ENCODE measurements at regions not wholly inside any gene's neighbourhood (a gene's known extent, or its start where the extent isn't known, plus 50 kb on each side); places are given as distances from the start of the nearest gene placed in this dataset.

GRCh38 chr14:38073641-38074040, 134.1 kb upstream of the SSTR1 start:
- DNase-seq, result no peak

- no peak for DNase-seq
These were observed 133.6 kb upstream of the SSTR1 start for GRCh38 chr14:38074081-38074480.

- DNase-seq, result no peak
These were observed 132.9 kb upstream of the SSTR1 start for GRCh38 chr14:38074754-38075153.

DNA sequence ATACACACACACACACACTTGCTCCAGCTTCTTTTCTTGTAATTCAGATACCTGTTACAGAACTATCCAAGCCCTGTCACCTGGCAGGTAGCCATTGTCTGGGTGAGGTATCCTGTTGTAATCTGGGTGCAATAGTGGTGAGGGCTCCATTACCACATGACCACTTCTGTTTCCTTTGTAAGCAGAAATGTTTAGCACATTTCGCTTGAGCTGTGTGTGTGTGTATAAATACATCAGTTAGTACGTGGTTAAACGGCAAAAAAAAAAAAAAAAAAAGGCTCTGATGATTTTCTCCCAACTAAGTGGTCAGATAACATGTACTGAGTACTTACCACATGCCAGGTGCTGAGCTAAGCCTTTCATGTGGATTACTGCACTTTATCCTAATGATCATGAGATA, 129.3 kb upstream of the SSTR1 start:
- no peak for DNase-seq

DNA sequence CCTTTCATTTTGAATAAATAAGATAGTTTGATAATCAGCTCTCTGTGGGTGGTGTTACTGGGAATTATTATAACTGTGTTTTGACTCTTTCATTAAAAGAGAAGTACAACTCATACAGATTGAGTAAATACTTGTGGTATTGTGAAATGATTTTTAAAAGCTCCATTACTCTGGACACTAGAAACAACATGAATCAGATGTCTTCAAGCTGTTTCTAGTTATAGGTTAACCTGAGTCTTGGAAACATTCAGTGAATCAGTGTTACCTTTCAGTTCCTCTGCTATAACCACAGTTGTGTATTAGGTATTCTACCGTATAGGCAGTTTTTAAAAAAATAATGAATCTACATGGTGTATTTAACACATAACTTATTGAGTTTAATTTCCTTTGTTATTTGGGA, 128.4 kb upstream of the SSTR1 start:
- DNase-seq, result no peak

DNA sequence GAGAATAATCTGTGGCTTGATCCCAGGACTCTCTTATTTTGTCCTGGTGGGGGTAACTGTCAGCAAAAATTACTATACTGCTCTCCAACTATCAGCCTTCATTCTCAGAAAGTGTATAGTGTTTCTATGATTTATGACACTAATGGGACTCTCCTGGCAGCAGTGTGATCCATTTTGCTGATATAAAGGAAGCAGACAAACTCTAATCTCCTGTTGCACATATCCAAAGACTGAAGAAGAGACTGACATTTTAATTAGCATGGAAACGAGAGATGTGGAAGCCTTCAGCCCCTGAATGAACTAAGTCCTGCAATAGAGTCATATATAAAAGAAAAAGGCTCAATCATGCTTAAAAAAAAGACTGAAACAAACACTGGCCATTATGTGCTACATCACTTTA, 127.8 kb upstream of the SSTR1 start:
- no peak for DNase-seq

GRCh38 chr14:38080696-38081095, 127.0 kb upstream of the SSTR1 start:
- no peak for DNase-seq

- DNase-seq, result no peak
These were observed 124.7 kb upstream of the SSTR1 start for GRCh38 chr14:38083039-38083438.

DNA sequence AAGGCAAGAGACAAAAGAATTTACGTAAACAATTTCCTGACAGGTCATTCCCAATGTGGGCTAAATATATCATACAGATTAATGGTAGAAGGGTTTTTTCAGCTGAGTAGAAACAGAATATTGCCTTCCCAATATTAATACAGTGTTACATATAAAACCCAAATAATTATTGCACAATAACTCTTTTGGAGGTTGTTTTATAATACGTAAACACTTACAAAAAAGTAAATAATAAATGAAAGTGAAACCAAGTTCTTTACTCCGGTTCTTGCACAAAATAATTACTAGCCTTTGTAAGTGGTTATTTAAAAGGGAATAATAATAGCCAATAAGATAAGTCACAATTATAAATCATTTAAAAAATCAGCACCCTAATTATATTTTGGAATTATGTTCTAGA, 118.6 kb upstream of the SSTR1 start:
- DNase-seq, result no peak

DNA sequence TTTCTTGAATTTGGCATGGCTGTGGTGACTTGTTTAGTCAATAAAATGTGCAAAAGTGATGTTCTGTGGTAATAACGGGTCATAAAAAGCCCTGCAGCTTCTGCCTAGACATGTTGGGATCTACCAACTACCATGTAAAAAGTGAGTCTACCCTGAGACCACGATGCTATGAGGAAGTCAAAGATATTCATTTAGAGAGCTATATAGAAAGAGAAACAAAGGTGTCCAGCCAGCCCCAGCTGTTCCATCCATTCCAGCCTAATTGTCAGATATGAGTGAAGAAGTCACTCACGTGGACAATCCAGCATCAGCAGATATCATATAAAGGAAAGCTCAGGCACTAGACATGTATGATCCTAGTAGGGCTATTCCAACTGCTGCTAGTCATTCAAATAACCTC, 117.2 kb upstream of the SSTR1 start:
- no peak for DNase-seq

DNA sequence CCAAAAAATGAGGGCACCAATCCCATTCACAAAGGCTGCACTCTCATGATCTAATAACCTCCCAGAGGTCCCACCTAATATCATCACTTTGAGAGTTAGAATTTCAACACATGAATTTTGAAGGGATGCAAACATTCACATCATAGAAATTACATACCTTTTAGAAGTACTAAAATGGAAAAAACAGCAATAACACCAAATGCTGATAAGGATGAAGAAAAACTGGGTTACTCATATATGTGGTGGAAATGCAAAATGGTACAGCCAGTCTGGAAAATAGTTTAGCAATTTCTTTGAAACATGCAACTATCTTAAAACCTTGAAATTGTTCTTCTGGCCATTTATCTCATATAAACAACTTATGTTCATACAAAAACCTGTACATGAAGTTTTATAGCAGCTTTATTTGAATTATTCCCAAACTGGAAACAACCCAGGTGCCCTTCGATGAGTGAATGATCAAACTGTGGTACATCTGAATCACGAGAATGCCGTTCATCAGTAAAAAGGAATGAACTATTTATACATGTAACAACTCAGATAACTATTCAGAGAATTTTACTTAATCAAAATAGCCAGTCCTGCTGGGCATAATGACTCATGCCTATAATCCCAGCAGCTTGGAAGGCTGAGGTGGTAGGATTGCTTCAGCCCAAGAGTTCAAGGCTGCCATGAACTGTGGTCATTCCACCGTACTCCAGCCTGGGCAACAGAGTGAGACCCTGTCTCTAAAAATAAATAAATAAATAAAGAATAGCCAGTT, 109.4 kb upstream of the SSTR1 start:
- DNase-seq, result no peak

- DNase-seq, result no peak
These were observed 106.0 kb upstream of the SSTR1 start for GRCh38 chr14:38101679-38102078.

DNA sequence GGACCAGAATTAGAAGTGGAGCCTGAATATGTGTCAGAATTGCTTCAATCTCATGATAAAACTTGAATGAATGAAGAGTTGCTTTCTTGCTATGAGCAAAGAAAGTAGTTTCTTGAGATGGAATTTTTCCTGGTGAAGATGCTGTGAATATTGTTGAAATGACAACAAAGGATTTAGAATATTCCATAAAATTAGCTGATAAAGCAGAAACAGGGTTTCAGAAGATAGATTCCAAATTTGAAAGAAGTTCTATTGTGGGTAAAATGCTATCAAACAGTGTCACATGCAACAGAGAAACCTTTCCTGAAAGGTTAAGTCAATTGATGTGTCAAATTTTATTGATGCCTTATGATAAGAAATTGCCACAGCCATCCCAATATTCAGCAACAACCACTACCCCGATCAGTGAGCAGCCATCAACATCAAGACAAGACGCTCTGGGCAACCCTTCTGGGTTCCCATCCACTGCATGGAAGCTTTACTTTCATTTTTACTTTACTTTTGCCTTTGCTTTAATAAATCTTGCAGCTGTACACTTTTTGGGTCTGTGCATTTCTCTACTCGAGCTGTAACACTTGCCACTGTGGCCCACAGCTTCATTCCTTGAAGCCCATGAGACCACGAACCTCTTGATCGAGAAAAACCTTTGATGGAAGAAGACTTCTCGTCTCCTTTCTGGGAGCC, 104.0 kb upstream of the SSTR1 start:
- no peak for DNase-seq

DNA sequence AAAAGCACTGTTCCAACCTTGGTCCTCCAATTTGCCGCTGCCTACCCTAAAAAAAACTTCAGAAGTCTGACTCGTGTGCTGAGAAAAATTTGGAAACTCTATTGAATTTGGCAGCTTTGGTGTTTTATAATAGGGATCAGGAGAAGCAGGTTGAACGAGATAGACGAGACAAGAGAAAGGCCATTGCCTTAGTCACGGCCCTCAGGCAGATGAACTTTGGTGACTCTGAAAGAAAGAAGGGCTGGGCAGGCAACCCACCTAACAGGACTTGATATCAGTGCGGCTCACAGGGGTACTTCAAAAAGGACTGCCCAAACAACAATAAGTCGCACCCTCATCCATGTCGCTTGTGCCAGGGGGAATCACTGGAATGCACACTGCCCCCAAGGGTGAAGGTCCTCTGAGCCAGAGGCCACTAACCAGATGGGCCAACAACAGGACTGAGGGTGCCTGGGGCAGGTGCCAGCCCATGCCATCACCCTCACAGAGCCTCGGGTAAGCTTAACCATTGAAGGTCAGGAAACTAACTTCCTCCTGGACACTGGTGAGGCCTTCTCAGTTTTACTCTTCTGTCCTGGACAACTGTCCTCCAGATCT, 102.5 kb upstream of the SSTR1 start:
- DNase-seq, result no peak

DNA sequence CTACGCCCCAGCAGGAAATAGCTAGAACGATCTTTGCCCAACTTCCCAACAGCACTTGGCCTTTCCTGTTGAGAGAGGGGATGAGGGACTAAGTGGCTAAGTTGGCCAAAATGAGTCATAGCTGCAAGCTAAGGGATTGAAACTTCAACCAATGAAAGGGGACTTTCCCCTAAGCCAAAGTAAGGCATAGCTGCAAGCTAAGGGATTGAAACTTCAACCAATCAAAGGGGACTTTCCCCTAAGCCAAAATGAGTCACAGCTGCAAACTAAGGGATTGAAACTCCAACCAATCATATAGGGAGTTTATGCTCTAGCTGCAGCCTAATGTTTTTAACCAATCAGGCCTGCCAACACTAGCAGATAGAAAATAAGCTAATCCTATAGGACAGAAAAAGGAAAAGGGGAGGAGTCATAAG, 100.5 kb upstream of the SSTR1 start:
- no peak for DNase-seq

DNA sequence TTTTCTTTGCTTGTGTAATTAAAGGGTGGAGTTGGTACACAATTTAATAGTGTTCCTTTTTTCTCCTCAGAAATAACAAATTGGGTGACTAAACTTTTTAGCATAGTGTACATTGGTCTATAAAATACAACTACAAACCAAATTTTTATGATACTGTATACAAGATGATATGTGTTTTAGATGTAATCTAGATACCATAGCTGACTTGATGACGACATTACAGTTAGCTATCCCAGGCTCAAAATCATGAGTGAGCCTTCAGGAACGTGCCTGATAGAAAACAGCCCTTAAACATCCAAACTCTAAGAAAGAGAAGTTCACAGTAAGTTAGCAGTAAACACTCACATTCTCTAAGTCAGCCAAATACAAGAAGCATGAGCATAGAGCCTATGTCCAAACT, 99.0 kb upstream of the SSTR1 start:
- no peak for DNase-seq

GRCh38 chr14:38110258-38110657, 97.4 kb upstream of the SSTR1 start:
- DNase-seq, result no peak

DNA sequence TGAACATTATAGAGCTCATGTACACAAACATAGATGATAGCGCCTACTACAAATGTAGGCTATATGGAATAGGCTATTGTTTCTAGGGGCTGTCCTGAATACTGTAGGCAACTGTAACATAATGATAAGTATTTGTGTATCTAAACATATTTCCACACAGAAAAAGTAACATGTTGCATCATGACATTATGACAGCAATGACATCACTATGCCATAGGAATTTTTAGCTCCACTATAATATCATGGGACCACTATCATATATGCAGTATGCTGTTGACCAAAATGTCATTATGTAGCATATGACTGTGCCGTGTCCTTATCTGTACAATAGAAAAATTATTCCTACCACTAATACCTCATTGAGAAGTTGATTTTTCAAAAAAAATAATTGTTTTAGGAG, 96.7 kb upstream of the SSTR1 start:
- DNase-seq, result no peak

DNA sequence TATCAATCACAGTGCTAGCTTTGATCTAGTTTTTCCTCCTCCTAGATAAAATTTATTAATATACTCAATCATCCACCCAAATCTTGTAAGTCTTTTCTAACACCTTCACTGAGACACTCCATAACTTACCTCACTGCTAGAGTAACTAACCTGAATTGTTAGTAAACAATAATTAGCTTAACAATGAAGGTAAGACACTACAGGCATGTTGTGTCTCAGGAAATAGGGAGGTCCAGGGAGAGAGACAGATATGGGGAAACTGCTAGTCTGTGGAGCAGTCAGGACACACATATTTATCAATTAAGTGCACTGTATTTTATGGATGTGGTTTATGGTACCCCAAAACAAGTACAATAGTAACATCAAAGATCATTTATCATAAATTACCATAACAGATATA, 94.2 kb upstream of the SSTR1 start:
- DNase-seq, result no peak

GRCh38 chr14:38116895-38117294, 90.8 kb upstream of the SSTR1 start:
- DNase-seq, result no peak

GRCh38 chr14:38120109-38120508, 87.6 kb upstream of the SSTR1 start:
- DNase-seq, result no peak

DNA sequence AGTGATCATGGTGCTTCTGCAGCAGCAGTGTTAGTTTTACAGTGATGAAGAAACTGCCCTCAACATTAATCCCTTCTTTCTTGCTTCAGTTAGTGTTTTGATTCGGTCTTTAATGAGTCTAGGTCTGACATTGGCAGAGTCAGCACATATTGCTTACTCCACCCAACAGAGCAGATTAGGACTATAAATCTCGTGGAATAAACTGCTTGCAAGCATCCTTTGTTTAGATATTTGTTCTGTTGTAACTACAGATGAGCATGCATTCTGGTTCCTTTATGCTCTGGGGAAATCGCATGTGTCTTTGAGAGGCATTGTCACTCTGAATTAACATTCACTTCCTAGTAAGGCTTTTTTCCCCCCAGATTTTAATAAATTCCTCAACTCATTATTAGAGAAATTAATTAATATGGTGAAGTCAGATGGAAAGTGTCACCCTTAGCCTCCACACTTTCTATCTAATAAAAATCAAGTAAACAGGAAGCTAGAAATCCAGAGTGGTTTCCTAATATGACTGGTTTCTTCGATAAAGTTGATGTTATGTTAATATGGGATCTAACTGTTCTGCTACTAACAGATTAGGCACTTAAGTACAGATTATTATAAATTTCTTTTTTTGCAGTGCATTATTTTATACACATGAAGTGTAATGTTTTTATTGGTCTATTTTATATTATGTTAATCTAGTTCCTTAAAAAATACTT, 86.2 kb upstream of the SSTR1 start:
- DNase-seq, result no peak

- DNase-seq, result no peak
These were observed 85.5 kb upstream of the SSTR1 start for GRCh38 chr14:38122241-38122640.

GRCh38 chr14:38124506-38124905, 83.2 kb upstream of the SSTR1 start:
- DNase-seq, result no peak

Data from NCI-H446 (cell line).